ENCODE measurements at regions not wholly inside any gene's neighbourhood (a gene's known extent, or its start where the extent isn't known, plus 50 kb on each side); places are given as distances from the start of the nearest gene placed in this dataset.

DNA sequence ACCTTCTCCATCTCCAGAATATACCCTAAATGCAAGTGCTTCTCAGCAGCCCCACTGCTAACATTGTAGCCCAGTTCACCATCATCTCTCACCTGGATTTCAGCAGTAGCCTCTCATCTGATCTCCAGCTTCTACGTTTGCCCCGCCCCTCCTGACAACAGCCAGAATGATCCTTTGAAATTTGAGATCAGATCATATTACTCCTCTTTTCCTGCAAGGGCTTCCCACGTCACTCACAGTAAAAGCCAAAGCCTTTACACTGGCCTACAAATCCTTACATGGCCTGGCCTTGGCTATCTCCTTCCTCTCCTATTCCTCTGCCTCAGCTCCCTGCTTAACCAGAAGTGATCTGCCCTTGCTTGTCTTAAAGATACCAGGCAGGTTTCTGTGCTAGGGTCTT is 94.3 kb upstream of the NBEA start:
- H3K79me2 ChIP-seq (ENCODE audit: low read length): no peaks in the 10 kb centered on the region
- H2AFZ ChIP-seq (ENCODE audit: low read depth, low read length): no peak overlapping the region
- H3K36me3 ChIP-seq (replicated peaks; ENCODE audit: low read depth, low read length): no peaks in the 10 kb centered on the region
- H3K4me1 ChIP-seq (ENCODE audit: low read length): peaks cover 3% of the 10 kb centered on the region
- peaks cover 3% of the 10 kb centered on the region for H3K27me3 ChIP-seq (ENCODE audit: low read depth, low read length)
- no peak overlapping the region for H3K4me2 ChIP-seq (ENCODE audit: low read length)
- no peaks in the 10 kb centered on the region for H3K9me3 ChIP-seq (ENCODE audit: insufficient read depth, low read length)
- no peak overlapping the region for H3K4me3 ChIP-seq (ENCODE audit: low read length)
- no peak overlapping the region for H3K9ac ChIP-seq (ENCODE audit: low read length)
- no peaks in the 10 kb centered on the region for H4K20me1 ChIP-seq (ENCODE audit: insufficient read depth, low read length)
- no peak for TF ChIP-seq EZH2phosphoT487 (IDR thresholded peaks at IDR 0.05; ENCODE audit: low read depth)
- TF ChIP-seq, protein P1, sequence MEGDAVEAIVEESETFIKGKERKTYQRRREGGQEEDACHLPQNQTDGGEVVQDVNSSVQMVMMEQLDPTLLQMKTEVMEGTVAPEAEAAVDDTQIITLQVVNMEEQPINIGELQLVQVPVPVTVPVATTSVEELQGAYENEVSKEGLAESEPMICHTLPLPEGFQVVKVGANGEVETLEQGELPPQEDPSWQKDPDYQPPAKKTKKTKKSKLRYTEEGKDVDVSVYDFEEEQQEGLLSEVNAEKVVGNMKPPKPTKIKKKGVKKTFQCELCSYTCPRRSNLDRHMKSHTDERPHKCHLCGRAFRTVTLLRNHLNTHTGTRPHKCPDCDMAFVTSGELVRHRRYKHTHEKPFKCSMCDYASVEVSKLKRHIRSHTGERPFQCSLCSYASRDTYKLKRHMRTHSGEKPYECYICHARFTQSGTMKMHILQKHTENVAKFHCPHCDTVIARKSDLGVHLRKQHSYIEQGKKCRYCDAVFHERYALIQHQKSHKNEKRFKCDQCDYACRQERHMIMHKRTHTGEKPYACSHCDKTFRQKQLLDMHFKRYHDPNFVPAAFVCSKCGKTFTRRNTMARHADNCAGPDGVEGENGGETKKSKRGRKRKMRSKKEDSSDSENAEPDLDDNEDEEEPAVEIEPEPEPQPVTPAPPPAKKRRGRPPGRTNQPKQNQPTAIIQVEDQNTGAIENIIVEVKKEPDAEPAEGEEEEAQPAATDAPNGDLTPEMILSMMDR (IDR thresholded peaks at IDR 0.05; ENCODE audit: low read depth, low read length): no peak
- H3K27ac ChIP-seq (ENCODE audit: low read length): no peak overlapping the region

DNA sequence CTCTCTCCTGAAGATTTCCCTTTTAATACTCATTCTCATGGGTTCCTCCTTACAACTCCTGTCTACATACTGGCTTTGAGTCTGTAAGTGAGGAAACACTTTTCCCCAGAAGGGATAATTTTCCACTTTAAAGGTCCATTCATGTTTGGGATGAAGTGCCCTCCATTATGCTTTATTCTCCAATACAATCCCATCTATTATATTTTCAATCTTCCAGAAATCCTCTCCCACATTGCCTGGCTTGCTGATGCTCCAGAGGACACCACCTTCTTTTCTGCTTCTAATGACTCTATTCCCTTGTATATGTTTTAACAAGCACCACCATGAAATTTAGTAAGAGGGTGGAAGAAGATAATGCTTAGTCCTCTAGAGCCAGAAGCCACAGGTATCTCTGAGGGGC is 92.7 kb upstream of the NBEA start:
- no peaks in the 10 kb centered on the region for H4K20me1 ChIP-seq (ENCODE audit: insufficient read depth, low read length)
- TF ChIP-seq, protein P1 (IDR thresholded peaks at IDR 0.05; ENCODE audit: low read depth, low read length): no peak
- no peak for TF ChIP-seq EZH2phosphoT487 (IDR thresholded peaks at IDR 0.05; ENCODE audit: low read depth)
- no peak overlapping the region for H3K4me3 ChIP-seq (ENCODE audit: low read length)
- no peaks in the 10 kb centered on the region for H3K27me3 ChIP-seq (ENCODE audit: low read depth, low read length)
- no peaks in the 10 kb centered on the region for H3K9me3 ChIP-seq (ENCODE audit: insufficient read depth, low read length)
- H3K79me2 ChIP-seq (ENCODE audit: low read length): no peaks in the 10 kb centered on the region
- H3K4me1 ChIP-seq (ENCODE audit: low read length): no peaks in the 10 kb centered on the region
- no peak overlapping the region for H3K4me2 ChIP-seq (ENCODE audit: low read length)
- no peaks in the 10 kb centered on the region for H3K36me3 ChIP-seq (replicated peaks; ENCODE audit: low read depth, low read length)
- no peak overlapping the region for H3K9ac ChIP-seq (ENCODE audit: low read length)
- no peak overlapping the region for H3K27ac ChIP-seq (ENCODE audit: low read length)
- no peak overlapping the region for H2AFZ ChIP-seq (ENCODE audit: low read depth, low read length)

DNA sequence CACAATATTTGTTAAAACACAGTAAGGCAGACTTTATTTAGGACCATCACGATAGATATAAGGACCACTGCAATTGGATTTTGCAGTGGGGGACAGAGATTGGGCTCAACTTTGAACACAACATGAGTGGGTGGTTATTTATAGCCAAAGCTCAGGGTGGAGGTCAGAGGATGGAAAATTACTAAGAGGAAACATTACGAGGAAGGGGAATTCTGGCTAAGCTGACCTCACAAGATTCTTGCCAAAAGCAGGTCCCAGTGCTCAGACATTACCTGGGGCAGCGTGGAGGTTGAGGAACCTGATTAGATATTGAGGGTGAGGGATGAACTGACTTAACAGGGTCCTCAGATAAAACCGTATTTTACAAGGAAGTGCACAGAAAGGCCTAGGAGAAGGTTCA is 88.9 kb upstream of the NBEA start:
- Histone ChIP-seq H3K36me3 (replicated peaks; ENCODE audit: low read depth, low read length) (no peaks in the 10 kb centered on the region), H3K79me2 (ENCODE audit: low read length) (no peaks in the 10 kb centered on the region), H2AFZ (ENCODE audit: low read depth, low read length) (no peak overlapping the region), H4K20me1 (ENCODE audit: insufficient read depth, low read length) (no peaks in the 10 kb centered on the region), H3K4me2 (ENCODE audit: low read length) (no peak overlapping the region), H3K4me1 (ENCODE audit: low read length) (no peaks in the 10 kb centered on the region), H3K9me3 (ENCODE audit: insufficient read depth, low read length) (no peaks in the 10 kb centered on the region), H3K27me3 (ENCODE audit: low read depth, low read length) (no peaks in the 10 kb centered on the region), H3K4me3 (ENCODE audit: low read length) (no peak overlapping the region), H3K27ac (ENCODE audit: low read length) (no peak overlapping the region), H3K9ac (ENCODE audit: low read length) (no peak overlapping the region)
- no peak for TF ChIP-seq EZH2phosphoT487 (IDR thresholded peaks at IDR 0.05; ENCODE audit: low read depth)
- TF ChIP-seq, protein P1 (IDR thresholded peaks at IDR 0.05; ENCODE audit: low read depth, low read length): no peak

DNA sequence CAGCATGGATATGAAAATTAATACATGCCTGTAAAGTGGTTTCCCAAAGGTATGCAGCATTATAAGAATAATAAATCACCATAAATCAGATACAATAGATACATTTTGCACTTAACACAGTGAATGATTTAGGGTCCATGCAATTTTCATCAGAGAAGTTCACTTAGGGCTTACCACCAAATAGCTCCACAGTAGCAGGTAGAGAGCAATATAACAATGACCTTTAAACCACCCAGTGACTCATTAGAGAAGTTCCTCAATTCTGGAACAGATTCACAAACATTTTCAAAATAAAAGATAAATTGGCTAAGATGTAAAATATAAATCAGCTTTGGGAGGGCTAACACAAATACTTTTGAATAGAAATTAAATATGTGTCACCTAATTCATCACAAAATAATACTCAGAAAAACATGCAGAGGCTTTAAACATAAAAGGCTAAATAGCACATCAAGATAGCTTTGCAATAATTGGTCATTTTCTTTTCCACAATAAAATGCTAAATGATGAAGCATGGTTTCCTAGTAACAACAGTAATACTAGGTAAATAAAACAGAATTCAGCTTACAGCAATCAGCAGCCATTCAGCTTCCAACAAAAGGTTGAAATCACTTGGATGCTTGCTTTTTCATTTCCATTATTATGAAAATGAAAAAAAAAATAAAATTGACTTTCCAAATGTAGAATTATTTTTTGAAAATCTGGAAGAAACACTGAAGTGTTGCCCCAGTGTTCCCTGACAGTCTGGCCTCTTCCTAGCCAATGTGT is 84.3 kb upstream of the NBEA start:
- Histone ChIP-seq H2AFZ (ENCODE audit: low read depth, low read length) (no peak overlapping the region), H4K20me1 (ENCODE audit: insufficient read depth, low read length) (no peaks in the 10 kb centered on the region), H3K9ac (ENCODE audit: low read length) (no peak overlapping the region), H3K27me3 (ENCODE audit: low read depth, low read length) (no peaks in the 10 kb centered on the region; the same call in 1 of the 2 replicates), H3K27ac (ENCODE audit: low read length) (no peak overlapping the region), H3K4me3 (ENCODE audit: low read length) (no peak overlapping the region), H3K4me2 (ENCODE audit: low read length) (no peak overlapping the region), H3K9me3 (ENCODE audit: insufficient read depth, low read length) (no peaks in the 10 kb centered on the region), H3K79me2 (ENCODE audit: low read length) (no peaks in the 10 kb centered on the region), H3K4me1 (ENCODE audit: low read length) (no peaks in the 10 kb centered on the region), H3K36me3 (replicated peaks; ENCODE audit: low read depth, low read length) (no peaks in the 10 kb centered on the region)
- no peak for TF ChIP-seq EZH2phosphoT487 (IDR thresholded peaks at IDR 0.05; ENCODE audit: low read depth)
- TF ChIP-seq, protein P1 (IDR thresholded peaks at IDR 0.05; ENCODE audit: low read depth, low read length): no peak

All from OCI-LY3 (cell line).